ENCODE measurements at regions not wholly inside any gene's neighbourhood (a gene's known extent, or its start where the extent isn't known, plus 50 kb on each side); places are given as distances from the start of the nearest gene placed in this dataset.
"Not testable (repeated sequence)": the region's sequence is repeated elsewhere in the genome, so short reads cannot be mapped to it uniquely, and the experiment has no call there.

DNA sequence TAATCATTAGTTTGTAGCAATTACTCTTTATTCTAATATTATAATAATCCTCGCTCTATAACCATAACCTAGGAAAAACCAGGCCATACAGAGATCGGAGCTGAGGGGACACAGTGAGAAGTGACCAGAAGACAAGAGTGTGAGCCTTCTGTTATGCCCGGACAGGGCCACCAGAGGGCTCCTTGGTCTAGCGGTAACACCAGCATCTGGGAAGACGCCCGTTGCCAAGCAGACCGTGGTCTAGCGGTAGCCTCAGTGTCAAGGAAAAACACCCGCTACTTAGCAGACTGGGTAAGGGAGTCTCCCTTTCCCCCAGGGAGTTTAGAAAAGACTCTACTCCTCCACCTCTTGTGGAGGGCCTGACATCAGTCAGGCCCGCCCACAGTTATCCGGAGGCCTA lies 235.9 kb upstream of the ACO1 start:
- H3K4me1 Mint-ChIP-seq; H3K36me3 ChIP-seq (ENCODE audit: control insufficient read depth in 2 of 3, insufficient read depth in 3 of 3, low read length in 3 of 3); H3K4me3 ChIP-seq (ENCODE audit: low read length); H3K4me3 Mint-ChIP-seq; H3K4me1 ChIP-seq (ENCODE audit: control insufficient read depth in 2 of 2, insufficient read depth in 2 of 2, low read length in 2 of 2); H3K36me3 Mint-ChIP-seq; CTCF ChIA-PET; ATAC-seq; H3K27me3 Mint-ChIP-seq; intact Hi-C loops (cut with micrococcal nuclease); H3K27ac Mint-ChIP-seq; POLR2A ChIA-PET; H3K27ac ChIP-seq (ENCODE audit: low read depth, low read length); DNase-seq; H3K27me3 ChIP-seq (ENCODE audit: control insufficient read depth in 2 of 2, insufficient read depth in 2 of 2, low read length in 2 of 2); H3K9me3 ChIP-seq (ENCODE audit: control insufficient read depth in 2 of 3, low read length in 3 of 3): not testable (repeated sequence)
- peaks cover 3 to 15% (median 8%) of the 10 kb centered on the region in 11 donors for H3K9me3 Mint-ChIP-seq

DNA sequence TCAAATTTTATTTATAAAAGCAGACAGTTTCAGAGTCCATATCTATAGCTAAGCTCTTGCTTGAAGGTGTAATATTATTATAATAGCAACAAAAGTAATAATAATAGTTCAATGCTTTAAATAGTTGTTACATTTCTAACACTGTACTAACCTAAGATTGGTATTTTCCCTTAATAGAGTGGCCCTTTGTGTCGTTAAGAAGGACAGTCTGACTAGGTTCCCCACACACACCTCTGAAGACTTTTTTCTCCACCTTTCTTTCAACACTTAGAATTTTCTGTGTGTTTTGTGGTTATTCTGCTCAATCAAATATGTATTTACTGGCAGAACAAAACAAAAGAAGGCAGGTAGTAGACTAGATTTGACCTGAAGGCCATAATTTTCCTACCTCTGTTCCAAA lies 223.2 kb upstream of the ACO1 start:
- ChIA-PET CTCF (no interaction called here), POLR2A (no interaction called here)
- no peak overlapping the region for H3K4me3 ChIP-seq (ENCODE audit: low read length)
- no peaks in the 10 kb centered on the region for H3K9me3 ChIP-seq (ENCODE audit: control insufficient read depth in 2 of 3, low read length in 3 of 3)
- no peak for ATAC-seq
- H3K4me1 ChIP-seq (ENCODE audit: control insufficient read depth in 2 of 2, insufficient read depth in 2 of 2, low read length in 2 of 2): no peaks in the 10 kb centered on the region
- Mint-ChIP-seq H3K36me3 (no peaks in the 10 kb centered on the region), H3K4me3 (no peak overlapping the region), H3K9me3 (peaks cover 0 to 1% (median 0%) of the 10 kb centered on the region in 11 donors), H3K4me1 (no peaks in the 10 kb centered on the region), H3K27ac (no peak overlapping the region), H3K27me3 (peaks cover 0 to 3% (median 0%) of the 10 kb centered on the region in 5 donors)
- intact Hi-C loops (cut with micrococcal nuclease): no loop called here
- DNase-seq: no peak
- no peaks in the 10 kb centered on the region for H3K27me3 ChIP-seq (ENCODE audit: control insufficient read depth in 2 of 2, insufficient read depth in 2 of 2, low read length in 2 of 2)
- H3K36me3 ChIP-seq (ENCODE audit: control insufficient read depth in 2 of 3, insufficient read depth in 3 of 3, low read length in 3 of 3): no peaks in the 10 kb centered on the region
- H3K27ac ChIP-seq (ENCODE audit: low read depth, low read length): no peak overlapping the region

DNA sequence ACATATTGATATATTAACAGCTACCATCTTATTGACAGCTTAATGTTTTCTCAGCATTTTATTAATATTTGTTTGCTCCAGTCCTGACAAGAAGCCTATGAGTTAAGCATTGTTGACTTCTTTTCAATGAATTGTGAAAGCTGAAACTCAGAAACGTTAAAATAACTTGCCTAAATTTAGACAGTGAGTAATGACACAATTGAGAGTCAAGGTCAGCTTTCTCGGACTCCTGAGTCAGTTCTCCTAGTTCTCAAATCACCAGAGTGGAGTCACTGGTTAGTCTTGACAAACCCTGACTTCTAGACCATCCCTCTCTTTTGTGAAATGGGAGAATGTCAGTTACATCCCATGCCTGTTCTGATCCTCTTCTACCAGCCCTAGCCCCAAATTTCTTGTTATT lies 222.7 kb upstream of the ACO1 start:
- ChIA-PET CTCF (no interaction called here), POLR2A (no interaction called here)
- peaks cover 0 to 1% (median 0%) of the 10 kb centered on the region in 11 donors for H3K9me3 Mint-ChIP-seq

DNA sequence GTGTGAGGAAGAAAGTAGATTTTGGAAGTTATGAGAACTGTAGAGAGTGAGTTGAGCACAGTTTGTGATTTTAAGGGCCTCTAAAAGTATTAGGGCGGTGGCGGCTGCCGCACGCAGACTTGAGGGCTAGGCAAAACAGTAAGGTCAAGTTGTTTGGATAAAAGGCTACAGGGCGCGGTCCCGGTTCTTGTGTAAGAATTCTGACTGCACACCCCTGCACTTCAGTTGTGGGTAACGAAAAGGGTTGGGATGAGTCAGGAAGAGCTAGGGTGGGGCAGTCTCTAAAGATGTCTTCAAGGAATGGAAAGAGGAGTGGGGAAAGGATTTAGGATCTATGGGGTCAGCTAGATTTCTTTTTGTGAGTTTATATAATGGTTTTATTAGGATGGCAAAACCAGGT lies 218.1 kb upstream of the ACO1 start:
- POLR2A ChIA-PET; intact Hi-C loops (cut with micrococcal nuclease); H3K9me3 Mint-ChIP-seq; H3K4me1 Mint-ChIP-seq; H3K27me3 ChIP-seq (ENCODE audit: control insufficient read depth in 2 of 2, insufficient read depth in 2 of 2, low read length in 2 of 2); H3K36me3 ChIP-seq (ENCODE audit: control insufficient read depth in 2 of 3, insufficient read depth in 3 of 3, low read length in 3 of 3); H3K9me3 ChIP-seq (ENCODE audit: control insufficient read depth in 2 of 3, low read length in 3 of 3); ATAC-seq; H3K4me3 Mint-ChIP-seq; H3K36me3 Mint-ChIP-seq; H3K27ac Mint-ChIP-seq; DNase-seq; H3K4me1 ChIP-seq (ENCODE audit: control insufficient read depth in 2 of 2, insufficient read depth in 2 of 2, low read length in 2 of 2); H3K27ac ChIP-seq (ENCODE audit: low read depth, low read length); H3K27me3 Mint-ChIP-seq; H3K4me3 ChIP-seq (ENCODE audit: low read length); CTCF ChIA-PET: not testable (repeated sequence)

More for the DNA sequence above, 222.7 kb upstream of the ACO1 start:
- Histone ChIP-seq H3K36me3 (ENCODE audit: control insufficient read depth in 2 of 3, insufficient read depth in 3 of 3, low read length in 3 of 3) (no peaks in the 10 kb centered on the region), H3K4me3 (ENCODE audit: low read length) (no peak overlapping the region), H3K27ac (ENCODE audit: low read depth, low read length) (no peak overlapping the region), H3K27me3 (ENCODE audit: control insufficient read depth in 2 of 2, insufficient read depth in 2 of 2, low read length in 2 of 2) (no peaks in the 10 kb centered on the region), H3K9me3 (ENCODE audit: control insufficient read depth in 2 of 3, low read length in 3 of 3) (no peaks in the 10 kb centered on the region), H3K4me1 (ENCODE audit: control insufficient read depth in 2 of 2, insufficient read depth in 2 of 2, low read length in 2 of 2) (no peaks in the 10 kb centered on the region)
- no peak for ATAC-seq
- Mint-ChIP-seq H3K27ac (no peak overlapping the region), H3K4me1 (no peaks in the 10 kb centered on the region), H3K4me3 (no peak overlapping the region), H3K27me3 (peaks cover 0 to 3% (median 0%) of the 10 kb centered on the region in 5 donors), H3K36me3 (no peaks in the 10 kb centered on the region)
- no peak for DNase-seq
- intact Hi-C loops (cut with micrococcal nuclease): no loop called here

DNA sequence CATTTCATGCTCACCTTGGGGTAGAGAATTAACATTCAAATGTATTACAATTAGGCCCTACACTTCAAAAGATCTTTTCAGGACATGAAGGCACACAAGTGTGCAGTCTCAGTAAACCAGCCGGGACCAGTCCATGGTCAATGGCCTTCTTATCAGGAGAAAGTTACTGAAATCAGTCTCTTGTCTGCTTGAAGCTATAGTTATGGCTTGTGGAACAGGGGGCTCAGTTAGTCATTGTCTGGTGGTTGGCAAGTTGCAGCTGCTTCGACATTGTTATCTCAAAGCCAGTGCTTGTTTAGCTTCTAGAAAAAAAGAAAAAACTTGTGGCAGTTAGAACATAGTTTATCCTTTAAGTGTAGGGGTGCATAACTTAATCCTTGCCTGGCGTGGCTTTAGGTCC lies 213.1 kb upstream of the ACO1 start:
- no peak overlapping the region for H3K27ac Mint-ChIP-seq
- intact Hi-C loops (cut with micrococcal nuclease): no loop called here
- no peaks in the 10 kb centered on the region for H3K27me3 ChIP-seq (ENCODE audit: control insufficient read depth in 2 of 2, insufficient read depth in 2 of 2, low read length in 2 of 2)
- no peaks in the 10 kb centered on the region for H3K9me3 ChIP-seq (ENCODE audit: control insufficient read depth in 2 of 3, low read length in 3 of 3)
- H3K4me3 ChIP-seq (ENCODE audit: low read length): no peak overlapping the region
- H3K36me3 Mint-ChIP-seq: no peaks in the 10 kb centered on the region
- CTCF ChIA-PET: no interaction called here
- ATAC-seq: no peak
- H3K27ac ChIP-seq (ENCODE audit: low read depth, low read length): no peak overlapping the region
- H3K4me1 ChIP-seq (ENCODE audit: control insufficient read depth in 2 of 2, insufficient read depth in 2 of 2, low read length in 2 of 2): no peaks in the 10 kb centered on the region
- H3K4me3 Mint-ChIP-seq: no peak overlapping the region
- no peaks in the 10 kb centered on the region for H3K36me3 ChIP-seq (ENCODE audit: control insufficient read depth in 2 of 3, insufficient read depth in 3 of 3, low read length in 3 of 3)
- H3K9me3 Mint-ChIP-seq: peaks cover 0 to 7% (median 0%) of the 10 kb centered on the region in 11 donors
- POLR2A ChIA-PET: no interaction called here
- H3K27me3 Mint-ChIP-seq: peaks cover 0 to 9% (median 0%) of the 10 kb centered on the region in 5 donors
- H3K4me1 Mint-ChIP-seq: no peaks in the 10 kb centered on the region
- no peak for DNase-seq

DNA sequence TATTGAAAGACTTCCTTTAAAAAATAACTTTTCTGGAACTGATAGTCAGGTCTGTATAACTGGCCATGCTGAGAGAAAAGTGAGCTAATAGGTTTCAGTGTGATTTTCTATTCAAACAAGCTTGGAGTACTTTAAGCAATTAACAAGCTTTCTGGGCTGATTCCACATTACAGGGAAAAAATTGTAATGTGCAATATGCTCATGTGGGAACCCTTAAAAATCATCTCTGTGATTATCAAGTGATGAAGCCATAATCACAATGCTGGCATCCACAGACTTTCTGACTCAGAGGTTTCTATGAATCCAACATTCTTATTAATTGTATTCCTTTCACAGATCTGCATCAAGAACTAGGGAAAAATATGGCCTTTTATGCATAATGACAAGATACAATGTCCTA lies 212.2 kb upstream of the ACO1 start:
- Histone ChIP-seq H3K4me1 (ENCODE audit: control insufficient read depth in 2 of 2, insufficient read depth in 2 of 2, low read length in 2 of 2) (no peaks in the 10 kb centered on the region), H3K27ac (ENCODE audit: low read depth, low read length) (no peak overlapping the region), H3K4me3 (ENCODE audit: low read length) (no peak overlapping the region), H3K36me3 (ENCODE audit: control insufficient read depth in 2 of 3, insufficient read depth in 3 of 3, low read length in 3 of 3) (no peaks in the 10 kb centered on the region), H3K9me3 (ENCODE audit: control insufficient read depth in 2 of 3, low read length in 3 of 3) (no peaks in the 10 kb centered on the region), H3K27me3 (ENCODE audit: control insufficient read depth in 2 of 2, insufficient read depth in 2 of 2, low read length in 2 of 2) (no peaks in the 10 kb centered on the region)
- Mint-ChIP-seq H3K27ac (no peak overlapping the region), H3K4me3 (no peak overlapping the region), H3K9me3 (peaks cover 0 to 7% (median 0%) of the 10 kb centered on the region in 11 donors), H3K4me1 (no peaks in the 10 kb centered on the region), H3K27me3 (peaks cover 0 to 9% (median 0%) of the 10 kb centered on the region in 5 donors), H3K36me3 (no peaks in the 10 kb centered on the region)
- no peak for ATAC-seq
- DNase-seq: no peak
- intact Hi-C loops (cut with micrococcal nuclease): no loop called here
- ChIA-PET POLR2A (no interaction called here), CTCF (no interaction called here)

DNA sequence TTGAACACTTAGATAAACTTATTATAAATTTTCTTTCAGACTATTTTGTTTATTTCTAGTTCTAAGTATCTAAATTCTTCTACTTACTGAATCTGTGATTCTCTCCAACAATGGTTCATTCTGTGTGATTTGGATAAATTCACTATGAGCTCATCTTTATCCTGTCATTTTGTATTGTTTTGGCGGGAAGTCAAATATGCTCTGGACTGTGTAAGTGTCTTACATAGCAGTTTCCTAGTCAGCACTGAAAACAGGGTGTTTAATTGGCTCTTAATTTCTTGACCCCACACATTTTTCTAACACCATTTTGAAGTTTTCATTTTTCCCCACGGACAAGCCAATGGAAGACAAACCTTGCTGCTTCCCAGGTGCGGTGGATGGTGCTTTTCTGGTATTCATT lies 207.0 kb upstream of the ACO1 start:
- no peaks in the 10 kb centered on the region for H3K36me3 ChIP-seq (ENCODE audit: control insufficient read depth in 2 of 3, insufficient read depth in 3 of 3, low read length in 3 of 3)
- H3K27me3 ChIP-seq (ENCODE audit: control insufficient read depth in 2 of 2, insufficient read depth in 2 of 2, low read length in 2 of 2): no peaks in the 10 kb centered on the region
- H3K4me1 ChIP-seq (ENCODE audit: control insufficient read depth in 2 of 2, insufficient read depth in 2 of 2, low read length in 2 of 2): no peaks in the 10 kb centered on the region
- Mint-ChIP-seq H3K4me1 (no peaks in the 10 kb centered on the region), H3K27ac (no peak overlapping the region), H3K4me3 (no peak overlapping the region), H3K27me3 (peaks cover 0 to 5% (median 0%) of the 10 kb centered on the region in 5 donors), H3K36me3 (no peaks in the 10 kb centered on the region), H3K9me3 (peaks cover 0 to 7% (median 0%) of the 10 kb centered on the region in 11 donors)
- intact Hi-C loops (cut with micrococcal nuclease): no loop called here
- no peak for DNase-seq
- ChIA-PET CTCF (no interaction called here), POLR2A (no interaction called here)
- ATAC-seq: no peak
- no peaks in the 10 kb centered on the region for H3K9me3 ChIP-seq (ENCODE audit: control insufficient read depth in 2 of 3, low read length in 3 of 3)
- no peak overlapping the region for H3K4me3 ChIP-seq (ENCODE audit: low read length)
- no peak overlapping the region for H3K27ac ChIP-seq (ENCODE audit: low read depth, low read length)
